Ishikawa (cell line): ENCODE measurements at regions not wholly inside any gene's neighbourhood (a gene's known extent, or its start where the extent isn't known, plus 50 kb on each side); places are given as distances from the start of the nearest gene placed in this dataset.

Source experiments
- CEBPB ChIP-seq: IDR thresholded peaks from 2 replicates; pipeline ENCODE4 v1.6.1; 2012
- EGR1 ChIP-seq: IDR thresholded peaks from 2 replicates; pipeline ENCODE4 v1.6.1; 2012
- EP300 ChIP-seq: IDR thresholded peaks from 2 replicates; pipeline ENCODE4 v1.6.1; 2012; ENCODE audit warnings: borderline replicate concordance
- NFIC ChIP-seq: IDR thresholded peaks from 2 replicates; pipeline ENCODE4 v1.6.1; 2012
- RAD21 ChIP-seq: IDR thresholded peaks from 2 replicates; pipeline ENCODE4 v1.6.1; 2012; ENCODE audit warnings: low read depth
- TAF1 ChIP-seq: IDR thresholded peaks from 2 replicates; pipeline ENCODE4 v1.6.1; 2012; ENCODE audit warnings: low read depth, mild to moderate bottlenecking
- TCF12 ChIP-seq: IDR thresholded peaks from 2 replicates; pipeline ENCODE4 v1.6.1; 2012; ENCODE audit warnings: low read depth
- ZBTB7A ChIP-seq: IDR thresholded peaks from 2 replicates; pipeline ENCODE4 v1.6.1; 2012; ENCODE audit warnings: low read depth
- TF ChIP-seq, protein P1 (sequence below): IDR thresholded peaks from 2 replicates; pipeline ENCODE4 v1.6.1; 2012; ENCODE audit warnings: low read depth, mild to moderate bottlenecking
- TF ChIP-seq, protein P2 (sequence below): IDR thresholded peaks from 2 replicates; pipeline ENCODE4 v1.6.1; 2012

GRCh38 chr10:94279835-94280709, 82.7 kb downstream of the NOC3L start:
- TF ChIP-seq TAF1 (no peak), RAD21 (peak; percentile 72)

DNA sequence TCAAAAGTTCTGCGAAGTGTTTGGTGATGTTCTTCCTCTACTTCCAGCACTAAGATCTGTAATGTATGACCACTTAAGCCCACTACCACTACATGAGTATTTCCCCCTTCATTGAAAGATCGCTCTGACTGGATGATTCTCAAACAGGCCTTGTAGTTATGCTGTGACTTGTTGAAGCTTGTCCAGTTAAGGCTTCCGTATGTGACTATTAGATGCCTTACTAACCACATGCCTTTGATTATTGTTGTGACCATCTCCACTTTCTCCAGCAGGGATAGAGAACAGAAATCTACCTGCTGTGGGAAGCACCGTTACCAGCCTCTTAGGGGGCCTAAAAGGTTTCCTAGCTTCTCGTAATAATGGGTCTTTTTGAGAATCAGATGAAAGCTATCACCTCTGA, 81.1 kb downstream of the NOC3L start:
- TF ChIP-seq RAD21 (no peak), ZBTB7A (no peak), CEBPB (no peak), TCF12 (no peak)

GRCh38 chr10:94282369-94282768, 80.4 kb downstream of the NOC3L start:
- no peak for TF ChIP-seq NFIC
- no peak for TF ChIP-seq EGR1
- TF ChIP-seq TAF1: no peak
- no peak for TF ChIP-seq TCF12
- TF ChIP-seq, protein P1, sequence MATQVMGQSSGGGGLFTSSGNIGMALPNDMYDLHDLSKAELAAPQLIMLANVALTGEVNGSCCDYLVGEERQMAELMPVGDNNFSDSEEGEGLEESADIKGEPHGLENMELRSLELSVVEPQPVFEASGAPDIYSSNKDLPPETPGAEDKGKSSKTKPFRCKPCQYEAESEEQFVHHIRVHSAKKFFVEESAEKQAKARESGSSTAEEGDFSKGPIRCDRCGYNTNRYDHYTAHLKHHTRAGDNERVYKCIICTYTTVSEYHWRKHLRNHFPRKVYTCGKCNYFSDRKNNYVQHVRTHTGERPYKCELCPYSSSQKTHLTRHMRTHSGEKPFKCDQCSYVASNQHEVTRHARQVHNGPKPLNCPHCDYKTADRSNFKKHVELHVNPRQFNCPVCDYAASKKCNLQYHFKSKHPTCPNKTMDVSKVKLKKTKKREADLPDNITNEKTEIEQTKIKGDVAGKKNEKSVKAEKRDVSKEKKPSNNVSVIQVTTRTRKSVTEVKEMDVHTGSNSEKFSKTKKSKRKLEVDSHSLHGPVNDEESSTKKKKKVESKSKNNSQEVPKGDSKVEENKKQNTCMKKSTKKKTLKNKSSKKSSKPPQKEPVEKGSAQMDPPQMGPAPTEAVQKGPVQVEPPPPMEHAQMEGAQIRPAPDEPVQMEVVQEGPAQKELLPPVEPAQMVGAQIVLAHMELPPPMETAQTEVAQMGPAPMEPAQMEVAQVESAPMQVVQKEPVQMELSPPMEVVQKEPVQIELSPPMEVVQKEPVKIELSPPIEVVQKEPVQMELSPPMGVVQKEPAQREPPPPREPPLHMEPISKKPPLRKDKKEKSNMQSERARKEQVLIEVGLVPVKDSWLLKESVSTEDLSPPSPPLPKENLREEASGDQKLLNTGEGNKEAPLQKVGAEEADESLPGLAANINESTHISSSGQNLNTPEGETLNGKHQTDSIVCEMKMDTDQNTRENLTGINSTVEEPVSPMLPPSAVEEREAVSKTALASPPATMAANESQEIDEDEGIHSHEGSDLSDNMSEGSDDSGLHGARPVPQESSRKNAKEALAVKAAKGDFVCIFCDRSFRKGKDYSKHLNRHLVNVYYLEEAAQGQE: no peak
- TF ChIP-seq, protein P2, sequence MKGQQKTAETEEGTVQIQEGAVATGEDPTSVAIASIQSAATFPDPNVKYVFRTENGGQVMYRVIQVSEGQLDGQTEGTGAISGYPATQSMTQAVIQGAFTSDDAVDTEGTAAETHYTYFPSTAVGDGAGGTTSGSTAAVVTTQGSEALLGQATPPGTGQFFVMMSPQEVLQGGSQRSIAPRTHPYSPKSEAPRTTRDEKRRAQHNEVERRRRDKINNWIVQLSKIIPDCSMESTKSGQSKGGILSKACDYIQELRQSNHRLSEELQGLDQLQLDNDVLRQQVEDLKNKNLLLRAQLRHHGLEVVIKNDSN: no peak
- TF ChIP-seq EP300: no peak
